Esophagus squamous epithelium (tissue), 5 donors: ENCODE measurements at regions not wholly inside any gene's neighbourhood (a gene's known extent, or its start where the extent isn't known, plus 50 kb on each side); places are given as distances from the start of the nearest gene placed in this dataset.
"Not testable (repeated sequence)": the region's sequence is repeated elsewhere in the genome, so short reads cannot be mapped to it uniquely, and the experiment has no call there.

Source experiments
- DNase-seq: peaks from one replicate; lab custom pipeline; 2025; lab: John Stamatoyannopoulos, UW
- H3K27ac ChIP-seq, 4 donors: fragments of 200-600 bp; sonication (generic); one replicate each; pipeline ENCODE4 v1.5.1; 2016 to 2019; ENCODE audit warnings: mild to moderate bottlenecking in 1 of 4
- H3K27me3 ChIP-seq, 4 donors: fragments of 200-600 bp; sonication (generic); 1 replicate in 3 of 4; 2 replicates in 1 of 4; pipeline versions ENCODE4 v1.5.1 to v1.6.0; 2017 to 2021; ENCODE audit warnings: antibody characterized with exemption in 1 of 4
- H3K36me3 ChIP-seq, 3 donors: fragments of 200-600 bp; sonication (generic); one replicate each; pipeline ENCODE4 v1.5.1; 2016 to 2019
- H3K4me1 ChIP-seq, 3 donors: fragments of 200-600 bp; sonication (generic); one replicate each; pipeline ENCODE4 v1.5.1; 2017 to 2019
- H3K4me3 ChIP-seq, 4 donors: fragments of 200-600 bp; sonication (generic); 1 replicate in 3 of 4; 2 replicates in 1 of 4; pipeline ENCODE4 v1.5.1; 2016 to 2019; ENCODE audit warnings: mild to moderate bottlenecking in 2 of 4, moderate library complexity in 1 of 4
- H3K9me3 ChIP-seq, 3 donors: fragments of 200-600 bp; sonication (generic); one replicate each; pipeline ENCODE4 v1.5.1; 2016 to 2019
- POLR2A ChIP-seq, 4 donors: fragments of 450-650 bp; IDR thresholded peaks; one replicate each; pipeline ENCODE4 v1.6.1; 2017; ENCODE audit warnings: antibody characterized with exemption in 4 of 4, mild to moderate bottlenecking in 4 of 4, moderate library complexity in 3 of 4
- WGBS, 2 donors: methylation state at CpG; one replicate each; pipeline ENCODE4 v1.1.5; 2018; 5-methylcytosine and 5-hydroxymethylcytosine counted together
- intact Hi-C: fragments of 100-400 bp; cut with DNase I; formaldehyde crosslinking; loops from one replicate; pipeline ENCODE4 v1.15.0; 2022
- TF ChIP-seq, protein P1 (sequence below), 6 experiments: fragments of 450-650 bp in 4 of 6; fragments of 200-600 bp in 2 of 6; sonication (generic) in 2 of 6; IDR thresholded peaks; one replicate each; pipeline ENCODE4 v1.5.1; 2016 to 2019; ENCODE audit warnings: antibody characterized with exemption in 6 of 6, mild to moderate bottlenecking in 4 of 6, moderate library complexity in 4 of 6
- donor health status: DM: yes; HTN: yes; CAD: no.

DNA sequence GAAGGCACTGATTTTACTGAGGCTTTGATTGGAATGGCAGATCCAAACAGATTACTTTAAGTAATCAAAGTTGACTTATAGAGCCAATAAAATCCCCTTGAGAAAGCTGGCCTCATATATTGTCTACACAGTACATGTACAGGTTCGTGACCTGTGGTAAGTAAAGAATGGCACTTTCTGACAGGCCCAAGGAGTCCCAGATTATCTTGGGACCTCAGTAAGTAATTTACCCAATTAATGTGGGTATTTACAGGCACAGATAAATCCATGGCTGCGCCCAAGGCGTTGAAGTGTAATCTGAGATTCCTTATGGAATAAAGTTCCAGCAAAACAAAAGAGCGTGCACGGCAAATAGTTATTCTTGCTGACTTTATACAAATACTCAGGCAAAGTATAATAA is 62.4 kb downstream of the PAGE2 start:
- TF ChIP-seq, protein P1, sequence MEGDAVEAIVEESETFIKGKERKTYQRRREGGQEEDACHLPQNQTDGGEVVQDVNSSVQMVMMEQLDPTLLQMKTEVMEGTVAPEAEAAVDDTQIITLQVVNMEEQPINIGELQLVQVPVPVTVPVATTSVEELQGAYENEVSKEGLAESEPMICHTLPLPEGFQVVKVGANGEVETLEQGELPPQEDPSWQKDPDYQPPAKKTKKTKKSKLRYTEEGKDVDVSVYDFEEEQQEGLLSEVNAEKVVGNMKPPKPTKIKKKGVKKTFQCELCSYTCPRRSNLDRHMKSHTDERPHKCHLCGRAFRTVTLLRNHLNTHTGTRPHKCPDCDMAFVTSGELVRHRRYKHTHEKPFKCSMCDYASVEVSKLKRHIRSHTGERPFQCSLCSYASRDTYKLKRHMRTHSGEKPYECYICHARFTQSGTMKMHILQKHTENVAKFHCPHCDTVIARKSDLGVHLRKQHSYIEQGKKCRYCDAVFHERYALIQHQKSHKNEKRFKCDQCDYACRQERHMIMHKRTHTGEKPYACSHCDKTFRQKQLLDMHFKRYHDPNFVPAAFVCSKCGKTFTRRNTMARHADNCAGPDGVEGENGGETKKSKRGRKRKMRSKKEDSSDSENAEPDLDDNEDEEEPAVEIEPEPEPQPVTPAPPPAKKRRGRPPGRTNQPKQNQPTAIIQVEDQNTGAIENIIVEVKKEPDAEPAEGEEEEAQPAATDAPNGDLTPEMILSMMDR (IDR thresholded peaks at IDR 0.05) = no peak
- no peak for TF ChIP-seq POLR2A (IDR thresholded peaks at IDR 0.05)
- H3K36me3 ChIP-seq = no peaks in the 10 kb centered on the region
- WGBS, 2 donors = 83 to 96% methylated on average over 5 of the region's 5 CpGs
- no peak for DNase-seq
- intact Hi-C loops = no loop called here
- H3K27me3 ChIP-seq = no peaks in the 10 kb centered on the region
- H3K4me1 ChIP-seq = no peaks in the 10 kb centered on the region
- no peak overlapping the region for H3K4me3 ChIP-seq
- no peaks in the 10 kb centered on the region for H3K9me3 ChIP-seq
- H3K27ac ChIP-seq = no peak overlapping the region

DNA sequence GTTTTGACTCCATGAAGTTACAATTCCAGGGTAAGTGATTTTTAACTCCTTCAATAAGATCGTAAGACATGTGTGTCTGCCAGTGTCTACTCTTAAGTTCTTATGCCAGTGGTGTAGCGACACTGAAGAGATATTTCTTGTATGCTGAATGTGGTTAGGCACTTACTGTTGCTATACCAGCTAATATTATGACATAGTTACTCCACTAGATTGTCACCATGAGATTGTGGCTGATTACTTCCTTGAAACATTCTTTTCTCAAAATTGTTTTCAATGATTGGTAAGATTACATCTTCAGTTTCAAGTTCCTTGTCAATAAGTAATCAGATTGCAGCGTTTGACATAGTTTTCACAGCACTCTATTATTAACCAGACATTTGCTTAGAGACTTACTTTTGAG is 60.6 kb upstream of the PAGE5 start:
- DNase-seq = no peak
- H3K4me1 ChIP-seq = peaks cover 0 to 13% (median 0%) of the 10 kb centered on the region in 3 donors
- no peaks in the 10 kb centered on the region for H3K9me3 ChIP-seq
- no peak overlapping the region for H3K4me3 ChIP-seq
- WGBS, 2 donors = 60 to 77% methylated on average over 3 of the region's 3 CpGs
- TF ChIP-seq, protein P1 (IDR thresholded peaks at IDR 0.05) = no peak
- TF ChIP-seq POLR2A (IDR thresholded peaks at IDR 0.05) = no peak
- intact Hi-C loops = no loop called here
- peak overlapping the region in 1 of 4 donors; percentile 92 for H3K27ac ChIP-seq
- H3K27me3 ChIP-seq = no peaks in the 10 kb centered on the region
- no peaks in the 10 kb centered on the region for H3K36me3 ChIP-seq

DNA sequence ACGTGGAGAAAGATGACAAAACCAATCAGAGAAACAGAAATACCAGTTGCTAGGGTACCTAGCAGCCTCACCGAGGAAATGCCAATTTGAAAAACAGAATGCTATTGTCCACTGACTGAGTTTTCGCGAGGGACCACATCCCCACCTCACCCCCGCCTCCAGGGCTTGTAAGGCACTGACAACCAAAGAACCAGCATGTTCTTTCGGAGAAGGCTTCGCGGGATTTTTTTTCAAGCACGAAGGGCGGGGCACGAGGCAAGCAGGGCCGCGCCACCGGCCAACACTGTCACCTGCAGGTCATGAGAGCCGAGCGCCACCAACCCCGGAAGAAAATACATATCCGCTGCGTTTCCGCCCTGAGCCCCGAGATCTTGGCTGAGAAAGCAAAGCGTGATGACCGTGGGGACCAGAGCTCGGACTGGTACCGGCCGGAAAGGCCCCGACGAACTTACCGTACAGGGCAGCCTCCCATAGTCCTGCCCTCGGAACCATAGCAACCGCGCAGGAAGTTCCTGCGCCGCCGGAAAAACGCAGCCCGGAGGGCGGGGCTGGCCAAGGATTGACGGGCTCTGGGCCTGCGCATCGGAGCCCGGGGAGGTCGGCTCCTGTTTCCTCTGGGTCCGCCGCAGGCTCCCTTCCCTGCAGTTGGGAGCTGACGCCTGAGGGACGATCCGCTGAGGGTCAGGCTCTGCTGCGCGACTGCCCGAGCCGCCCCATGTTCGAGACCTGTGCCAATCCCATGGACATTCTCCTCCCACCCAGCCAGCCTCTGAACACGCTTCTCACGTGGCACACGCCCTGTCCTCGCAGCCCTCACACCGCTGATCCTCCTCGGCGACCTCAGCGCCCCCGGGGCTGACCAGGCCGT is 59.2 kb upstream of the PAGE5 start:
- peaks cover 0 to 13% (median 0%) of the 10 kb centered on the region in 3 donors for H3K4me1 ChIP-seq
- H3K9me3 ChIP-seq = no peaks in the 10 kb centered on the region
- DNase-seq = peak; percentile 30
- no peaks in the 10 kb centered on the region for H3K36me3 ChIP-seq
- intact Hi-C loops = no loop called here
- H3K4me3 ChIP-seq = peak overlapping the region; percentile 46 to 70 (median 57)
- WGBS, 2 donors = 0 to 34% methylated on average over 7 to 27 of the region's 63 CpGs
- no peaks in the 10 kb centered on the region for H3K27me3 ChIP-seq
- TF ChIP-seq, protein P1 (IDR thresholded peaks at IDR 0.05) = peak; percentile 12 to 54 (median 33)
- TF ChIP-seq POLR2A (IDR thresholded peaks at IDR 0.05) = peak in 3 of 4 donors; percentile 62 to 86 (median 65)
- H3K27ac ChIP-seq = peak overlapping the region; percentile 83 to 93 (median 90)

DNA sequence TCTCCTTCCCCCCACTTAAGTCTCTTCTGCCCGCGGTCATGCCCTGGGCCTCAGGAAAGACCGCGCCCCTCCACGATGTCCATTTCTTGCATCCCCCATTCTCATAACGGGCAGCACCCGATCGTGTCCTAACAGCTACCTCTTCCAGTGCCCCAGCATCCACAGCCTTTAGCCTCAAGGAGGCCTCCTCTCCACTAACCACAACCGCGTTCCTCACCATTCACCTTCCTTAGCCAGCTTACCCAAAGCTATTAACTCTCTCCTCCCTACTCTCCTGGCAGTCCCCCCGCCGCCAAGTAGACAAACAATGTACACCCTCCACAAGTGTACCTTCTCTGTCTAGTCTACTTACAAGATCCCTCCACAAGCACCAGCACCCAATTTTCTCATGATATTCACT is 58.6 kb upstream of the PAGE5 start:
- H3K4me1 ChIP-seq = peaks cover 0 to 13% (median 0%) of the 10 kb centered on the region in 3 donors
- TF ChIP-seq POLR2A (IDR thresholded peaks at IDR 0.05) = no peak
- TF ChIP-seq, protein P1 (IDR thresholded peaks at IDR 0.05) = no peak
- no peaks in the 10 kb centered on the region for H3K36me3 ChIP-seq
- intact Hi-C loops = no loop called here
- WGBS, 2 donors = 22 to 47% methylated on average over 7 to 12 of the region's 12 CpGs
- no peak for DNase-seq
- H3K27ac ChIP-seq = peak overlapping the region; percentile 83 to 93 (median 90)
- no peaks in the 10 kb centered on the region for H3K27me3 ChIP-seq
- H3K9me3 ChIP-seq = no peaks in the 10 kb centered on the region
- H3K4me3 ChIP-seq = peak overlapping the region; percentile 46 to 70 (median 57)

DNA sequence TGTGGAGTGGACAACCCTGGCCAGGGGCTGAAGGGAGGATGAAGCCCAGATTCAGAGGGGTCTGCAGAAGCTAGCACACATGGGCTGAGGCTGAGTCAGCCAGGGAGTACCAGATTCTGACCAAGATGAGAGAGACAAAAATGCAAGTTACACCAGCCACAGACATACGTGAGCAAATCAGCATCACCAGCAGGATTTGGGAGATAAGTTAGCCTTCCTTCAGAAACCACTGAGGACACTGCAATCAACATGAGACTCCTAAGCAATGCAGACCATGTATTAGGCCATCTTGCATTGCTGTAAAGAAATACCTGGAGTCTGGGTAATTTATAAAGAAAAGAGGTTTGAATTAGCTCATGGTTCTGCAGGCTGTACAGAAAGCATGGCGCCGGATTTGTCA is 57.0 kb upstream of the PAGE5 start:
- no peak for DNase-seq
- Histone ChIP-seq H3K36me3 (no peaks in the 10 kb centered on the region), H3K27ac (no peak overlapping the region), H3K9me3 (no peaks in the 10 kb centered on the region), H3K27me3 (no peaks in the 10 kb centered on the region), H3K4me3 (no peak overlapping the region), H3K4me1 (peaks cover 0 to 13% (median 0%) of the 10 kb centered on the region in 3 donors)
- WGBS, 2 donors = 84 to 86% methylated on average over 3 of the region's 3 CpGs
- no peak for TF ChIP-seq POLR2A (IDR thresholded peaks at IDR 0.05)
- TF ChIP-seq, protein P1 (IDR thresholded peaks at IDR 0.05) = no peak
- intact Hi-C loops = no loop called here

DNA sequence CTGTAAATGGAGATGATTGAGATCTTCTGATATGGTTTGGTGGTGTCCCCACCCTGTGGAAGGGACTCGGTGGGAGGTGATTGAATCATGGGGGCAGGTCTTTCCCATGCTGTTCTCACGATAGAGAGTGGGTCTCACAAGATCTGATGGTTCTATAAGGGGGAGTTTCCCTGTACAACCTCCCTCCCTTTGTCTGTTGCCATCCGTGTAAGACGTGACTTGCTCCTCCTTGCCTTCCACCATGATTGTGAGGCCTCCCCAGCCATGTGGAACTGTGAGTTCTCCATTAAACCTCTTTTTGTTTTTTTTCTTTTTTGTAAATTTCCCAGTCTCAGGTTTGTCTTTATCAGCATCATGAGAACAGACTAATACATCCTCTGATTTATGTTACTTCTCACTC is 55.1 kb upstream of the PAGE5 start:
- H3K9me3 ChIP-seq, DNase-seq, H3K4me3 ChIP-seq, H3K36me3 ChIP-seq, intact Hi-C loops, H3K27ac ChIP-seq, H3K27me3 ChIP-seq, H3K4me1 ChIP-seq: not testable (repeated sequence)
- WGBS, 2 donors = 52 to 76% methylated on average over 3 to 4 of the region's 4 CpGs
